CD4-positive, alpha-beta T cell treated with Interleukin-15 for 4 hours (primary cell): ENCODE measurements at regions not wholly inside any gene's neighbourhood (a gene's known extent, or its start where the extent isn't known, plus 50 kb on each side); places are given as distances from the start of the nearest gene placed in this dataset.

Experiments
- DNase-seq: peaks from one replicate; pipeline ENCODE4 v3.0.0-alpha.2; 2020; ENCODE audit warnings: low spot score

DNA sequence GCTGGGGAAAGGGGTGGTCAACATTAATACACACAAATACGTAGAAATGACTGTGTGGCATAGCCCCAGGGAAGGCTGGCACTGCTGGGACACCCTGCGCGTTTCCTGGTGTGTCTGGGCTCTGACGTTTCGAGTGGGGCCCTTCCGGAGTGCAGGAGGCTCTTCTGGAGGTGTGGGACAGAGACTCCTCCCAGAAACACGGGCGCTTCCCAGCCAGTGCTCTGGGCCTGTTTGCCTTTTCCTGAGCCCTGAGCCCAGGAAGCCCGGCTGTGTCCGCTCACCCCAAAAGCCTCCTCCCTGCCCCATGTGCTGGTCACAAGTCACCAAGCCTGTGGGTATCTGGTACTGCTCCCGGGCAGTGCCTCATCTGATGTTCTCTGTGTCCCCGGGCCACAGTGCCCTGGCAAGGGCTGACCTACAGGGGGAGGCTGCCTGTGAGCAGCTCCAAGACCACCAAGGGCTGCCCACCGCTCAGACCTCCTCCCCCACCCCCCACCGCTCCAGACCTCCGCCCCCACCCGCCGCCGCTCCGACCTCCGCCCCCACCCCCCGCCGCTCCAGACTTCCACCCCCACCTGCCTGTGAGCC is 1133.3 kb downstream of the BRD1 start:
- DNase-seq: no peak

DNA sequence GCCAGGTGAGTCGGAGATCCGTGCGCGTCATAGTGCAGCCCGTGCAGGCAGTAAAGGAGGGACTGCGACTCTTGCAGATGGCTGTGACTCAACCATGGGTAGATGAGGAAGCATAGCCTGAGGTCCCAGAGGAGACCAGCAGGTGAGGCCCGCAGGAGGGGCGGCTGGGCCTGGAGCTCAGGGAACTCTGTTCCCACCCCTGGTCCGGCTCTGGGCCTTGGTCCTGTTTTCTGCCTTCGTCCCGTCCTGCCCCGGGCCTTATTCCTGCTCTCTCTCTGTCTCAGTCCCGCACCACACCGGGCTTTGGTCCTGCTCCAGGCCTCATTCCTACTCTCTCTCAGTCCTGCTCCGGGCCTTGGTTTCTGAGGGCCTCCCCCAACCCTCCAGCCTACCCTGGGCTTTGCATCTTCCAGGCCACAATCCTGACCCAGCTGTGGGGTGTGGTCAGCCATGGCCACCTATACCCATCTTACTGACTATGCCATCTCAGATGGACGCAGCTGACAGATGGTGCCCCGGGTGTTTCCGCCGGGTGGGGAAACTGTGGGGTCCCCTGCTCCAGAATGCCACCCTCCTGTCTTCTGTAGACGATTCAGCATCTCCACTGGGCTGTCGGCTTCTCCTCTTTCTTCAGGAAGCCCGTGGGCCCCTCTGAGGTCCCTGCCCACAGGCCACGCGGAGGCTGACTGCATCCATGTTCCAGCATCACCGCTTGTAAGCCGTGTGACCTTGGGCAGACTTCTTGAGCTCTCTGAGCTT is 1134.1 kb downstream of the BRD1 start:
- DNase-seq: no peak

DNA sequence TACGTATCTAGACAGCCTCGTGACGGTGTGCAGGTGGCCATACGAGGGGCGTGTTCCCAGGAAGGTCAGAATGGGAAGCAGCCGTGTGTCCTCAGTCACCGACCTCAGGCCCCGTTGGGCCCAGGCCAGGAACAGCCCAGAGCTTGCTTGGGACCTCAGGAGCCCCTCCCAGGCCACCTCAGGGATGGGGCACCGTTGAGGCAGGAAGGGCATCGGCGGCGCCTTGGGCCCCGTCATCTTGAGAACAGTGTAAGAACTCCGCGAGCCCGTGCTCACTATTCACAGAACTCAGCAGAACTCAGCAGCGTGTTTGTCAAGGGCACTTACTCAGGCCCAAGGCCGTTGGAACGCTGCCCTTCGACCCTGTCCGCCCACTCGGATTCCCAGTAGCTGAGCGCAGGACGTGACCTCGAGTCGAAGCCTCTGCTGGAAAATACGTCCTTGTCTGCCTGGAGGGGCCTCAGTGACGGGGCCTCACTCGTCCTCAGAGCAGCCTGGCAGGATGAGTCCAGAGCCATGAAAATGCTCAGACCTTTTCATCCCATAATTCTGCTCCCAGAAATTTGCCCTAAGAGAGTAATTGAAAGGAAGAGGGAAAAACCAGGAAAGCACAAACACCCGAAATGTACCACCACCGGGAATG is 1134.8 kb downstream of the BRD1 start:
- no peak for DNase-seq

DNA sequence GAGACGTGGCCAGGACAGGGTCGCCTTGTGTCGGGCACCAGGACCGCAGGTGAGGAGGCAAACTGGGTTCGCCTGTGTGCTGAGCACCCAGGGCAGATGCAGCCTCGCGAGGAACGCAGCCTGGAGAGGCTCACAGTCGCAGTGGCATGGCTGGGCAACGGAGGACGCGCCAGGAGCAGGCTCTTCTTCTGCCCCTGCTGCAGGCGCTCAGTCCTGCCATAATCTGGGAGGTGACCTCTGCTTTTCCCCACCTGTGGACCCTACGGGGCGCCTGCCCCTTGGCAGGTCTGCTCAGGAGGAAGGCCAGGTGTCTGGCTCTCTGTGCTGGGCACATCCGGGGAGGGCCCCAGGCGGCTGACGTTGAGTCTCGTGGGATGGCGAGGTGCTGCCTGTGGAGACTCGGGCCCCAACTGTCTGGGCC is 1136.2 kb downstream of the BRD1 start:
- DNase-seq: no peak

DNA sequence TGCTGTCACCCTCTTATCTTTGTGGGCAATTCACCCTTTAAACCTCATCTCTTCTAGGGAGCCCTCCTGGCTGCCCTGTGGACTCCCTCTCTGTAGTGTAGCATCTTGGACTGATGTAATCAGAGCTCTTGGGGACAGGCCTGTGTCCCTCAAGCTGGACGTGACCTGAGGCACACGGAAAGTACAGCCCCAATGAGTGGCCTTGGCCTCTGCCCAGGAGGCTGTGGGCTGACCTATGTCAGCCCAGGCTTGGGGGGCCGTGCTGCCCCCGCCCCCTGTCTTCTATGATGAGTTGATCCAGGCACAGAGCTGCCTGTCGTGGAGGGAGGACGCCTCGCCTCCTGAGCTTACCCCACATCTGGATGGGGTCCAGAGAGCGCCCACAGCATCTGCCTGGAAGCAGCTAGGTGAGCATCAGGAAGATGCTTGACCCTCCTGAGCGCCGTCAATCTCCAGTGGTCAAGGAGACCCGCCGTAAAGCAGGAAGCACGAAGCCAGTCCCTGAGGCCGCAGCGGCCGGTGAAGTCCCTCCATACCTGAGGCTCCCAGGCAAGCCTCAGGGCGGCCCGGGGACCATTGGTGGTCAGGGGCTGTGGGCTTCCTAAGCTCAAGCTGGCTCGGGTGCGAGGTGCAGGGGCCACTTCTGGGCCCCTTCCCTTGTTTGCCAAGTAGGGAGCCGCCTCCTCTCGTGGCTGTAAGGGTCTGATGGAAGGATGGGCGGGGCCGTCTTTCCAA is 1136.9 kb downstream of the BRD1 start:
- DNase-seq: no peak

DNA sequence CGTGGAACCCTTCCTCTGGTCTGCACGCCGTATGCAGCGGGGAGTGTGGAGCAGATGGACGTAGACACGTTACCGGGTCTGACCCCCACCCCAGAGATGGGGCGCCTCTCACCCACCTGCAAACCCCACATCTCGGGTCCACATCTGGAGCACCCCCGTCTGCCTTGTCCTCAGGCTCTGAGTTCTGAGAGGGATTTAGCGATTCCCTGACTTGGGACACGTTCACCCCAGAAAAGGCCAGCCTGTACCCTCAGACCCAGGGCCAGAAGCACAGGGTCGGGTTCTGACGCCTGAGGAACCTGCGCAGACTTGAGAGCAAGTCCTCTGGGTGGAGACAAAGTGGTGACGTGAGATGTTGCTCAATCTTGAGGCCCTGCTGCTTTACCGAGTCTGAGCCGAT is 1138.5 kb downstream of the BRD1 start:
- no peak for DNase-seq

DNA sequence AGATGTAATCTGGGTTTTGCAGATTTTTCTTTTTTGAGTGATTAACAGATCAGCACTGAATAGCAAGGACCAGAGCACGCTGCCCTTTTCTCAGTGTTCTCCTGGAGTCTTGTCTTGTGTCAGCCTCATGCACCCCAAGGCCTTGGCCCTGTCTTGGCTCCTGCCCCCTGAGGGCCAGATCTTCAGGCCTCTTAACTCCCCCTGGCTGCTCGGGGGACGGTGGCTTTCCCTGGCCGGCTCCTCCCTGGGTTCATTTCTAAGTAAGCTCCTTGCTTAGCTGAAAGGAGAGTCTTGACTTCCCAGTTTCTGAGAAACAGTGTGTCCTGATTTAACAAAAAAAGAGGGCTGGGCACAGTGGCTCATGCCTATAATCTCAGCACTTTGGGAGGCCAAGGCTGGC is 1139.3 kb downstream of the BRD1 start:
- no peak for DNase-seq

DNA sequence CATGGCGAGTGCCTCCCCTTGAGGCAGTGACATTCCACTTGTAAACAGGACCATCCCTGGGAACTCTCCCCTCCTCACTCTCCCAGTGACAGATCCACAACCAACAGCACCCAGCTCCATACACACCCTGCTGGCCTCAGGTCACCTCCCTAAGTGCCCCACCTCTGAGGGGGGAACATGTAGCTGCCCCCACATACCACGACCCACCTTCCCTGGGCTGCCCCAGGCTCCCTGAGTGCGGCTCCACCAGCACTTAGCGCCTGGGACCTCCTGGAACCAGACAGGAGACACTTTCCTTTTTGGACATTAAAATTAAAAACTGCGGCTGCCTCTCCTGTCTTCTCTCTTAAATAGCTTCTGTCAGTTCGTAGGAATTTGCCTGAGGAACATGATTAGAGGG is 1140.1 kb downstream of the BRD1 start:
- no peak for DNase-seq

DNA sequence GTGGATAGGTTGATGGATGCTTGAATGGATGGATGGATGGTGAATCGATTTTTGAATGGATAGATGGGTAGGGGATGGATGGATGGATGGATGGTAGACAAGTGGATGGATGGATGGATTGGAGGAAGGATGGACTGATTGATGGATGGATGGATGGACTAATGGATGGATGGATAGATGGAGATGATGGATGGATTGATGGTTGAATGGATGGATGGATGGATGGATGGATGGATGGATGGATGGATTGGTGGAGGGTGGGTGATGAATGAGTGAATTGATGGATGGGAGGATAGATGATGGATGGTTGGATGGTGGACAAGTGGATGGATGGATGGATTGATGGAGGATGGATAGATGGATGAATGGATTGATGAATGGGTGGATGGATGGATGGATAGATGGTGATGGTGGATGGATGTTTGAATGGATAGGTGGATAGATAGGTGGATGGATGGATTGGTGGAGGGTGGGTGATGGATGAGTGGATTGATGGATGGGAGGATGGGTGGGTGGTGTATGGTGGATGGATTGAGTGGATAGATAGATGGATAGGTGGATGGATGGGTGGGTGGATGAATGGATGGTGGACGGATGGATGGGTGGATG is 1140.9 kb downstream of the BRD1 start:
- no peak for DNase-seq

DNA sequence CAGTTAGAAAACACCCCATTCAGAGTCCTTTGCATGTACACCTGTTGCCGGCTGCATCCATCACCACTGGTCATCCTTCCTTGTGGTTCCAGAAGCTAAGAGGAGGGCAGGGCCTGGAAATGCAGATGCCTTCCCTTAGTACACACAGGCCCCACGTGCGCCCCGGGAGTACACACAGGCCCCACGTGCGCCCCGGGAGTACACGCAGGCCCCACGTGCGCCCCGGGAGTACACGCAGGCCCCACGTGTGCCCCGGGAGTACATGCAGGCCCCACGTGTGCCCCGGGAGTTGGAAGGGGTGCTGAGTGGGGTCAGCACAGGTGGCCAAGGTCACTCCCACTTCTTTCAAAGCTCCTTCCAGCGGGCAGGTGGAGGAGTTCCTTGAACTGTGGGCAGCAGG is 1141.9 kb downstream of the BRD1 start:
- no peak for DNase-seq

DNA sequence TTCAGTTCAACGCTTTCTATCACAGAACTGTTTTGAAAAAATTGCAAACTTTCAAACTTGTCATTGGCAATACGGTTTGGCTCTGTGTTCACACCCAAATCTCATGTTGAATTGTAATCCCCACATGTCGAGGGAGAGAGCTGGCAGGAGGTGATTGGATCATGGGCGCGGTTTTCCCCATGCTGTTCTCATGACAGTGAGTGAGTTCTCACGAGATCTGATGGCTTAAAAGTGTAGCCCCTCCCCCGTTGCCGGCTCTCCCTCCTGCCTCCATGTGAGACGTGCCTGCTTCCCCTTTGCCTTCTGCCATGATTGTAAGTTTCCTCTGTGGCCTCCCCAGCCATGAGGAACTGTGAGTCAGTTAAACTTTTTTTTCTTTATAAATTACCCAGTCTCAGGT is 1144.0 kb downstream of the BRD1 start:
- DNase-seq: no peak

DNA sequence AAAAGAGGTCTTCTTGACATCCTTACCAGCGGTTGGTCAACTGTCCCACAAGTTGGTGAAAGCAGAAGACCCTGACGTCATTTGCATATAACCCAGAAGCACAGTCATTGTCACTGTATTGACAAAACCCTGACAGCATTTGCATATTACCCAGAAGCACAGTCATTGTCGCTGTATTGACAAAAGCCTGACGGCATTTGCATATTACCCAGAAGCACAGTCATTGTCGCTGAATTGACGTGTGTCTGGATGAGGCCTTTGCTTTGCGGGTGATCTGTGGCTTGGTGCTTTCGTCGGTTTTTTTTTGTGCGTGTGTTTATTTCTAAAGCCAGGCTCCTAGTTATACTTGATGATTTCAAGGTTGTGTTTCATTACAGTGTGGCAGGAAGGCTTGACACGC is 1145.2 kb downstream of the BRD1 start:
- no peak for DNase-seq

DNA sequence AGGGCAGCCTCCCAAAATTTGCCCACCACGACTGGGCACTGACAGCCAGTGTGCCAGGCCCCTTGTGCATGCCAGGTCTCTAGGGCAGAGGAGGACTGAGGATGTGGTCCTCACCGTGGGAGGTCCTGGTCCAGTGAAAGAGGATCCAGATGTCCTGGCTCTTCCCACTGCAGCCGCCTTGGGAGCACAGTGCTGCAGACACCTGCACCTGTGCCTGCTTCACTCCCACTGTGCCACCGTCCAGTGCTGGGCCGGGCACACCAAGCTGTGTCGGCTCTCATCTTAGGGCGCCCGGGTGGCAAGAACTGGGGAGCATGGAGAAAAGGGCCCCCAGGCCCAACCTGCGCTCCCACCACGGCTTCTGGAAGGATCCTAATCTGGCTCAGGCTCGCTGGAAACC is 1147.1 kb downstream of the BRD1 start:
- DNase-seq: no peak

DNA sequence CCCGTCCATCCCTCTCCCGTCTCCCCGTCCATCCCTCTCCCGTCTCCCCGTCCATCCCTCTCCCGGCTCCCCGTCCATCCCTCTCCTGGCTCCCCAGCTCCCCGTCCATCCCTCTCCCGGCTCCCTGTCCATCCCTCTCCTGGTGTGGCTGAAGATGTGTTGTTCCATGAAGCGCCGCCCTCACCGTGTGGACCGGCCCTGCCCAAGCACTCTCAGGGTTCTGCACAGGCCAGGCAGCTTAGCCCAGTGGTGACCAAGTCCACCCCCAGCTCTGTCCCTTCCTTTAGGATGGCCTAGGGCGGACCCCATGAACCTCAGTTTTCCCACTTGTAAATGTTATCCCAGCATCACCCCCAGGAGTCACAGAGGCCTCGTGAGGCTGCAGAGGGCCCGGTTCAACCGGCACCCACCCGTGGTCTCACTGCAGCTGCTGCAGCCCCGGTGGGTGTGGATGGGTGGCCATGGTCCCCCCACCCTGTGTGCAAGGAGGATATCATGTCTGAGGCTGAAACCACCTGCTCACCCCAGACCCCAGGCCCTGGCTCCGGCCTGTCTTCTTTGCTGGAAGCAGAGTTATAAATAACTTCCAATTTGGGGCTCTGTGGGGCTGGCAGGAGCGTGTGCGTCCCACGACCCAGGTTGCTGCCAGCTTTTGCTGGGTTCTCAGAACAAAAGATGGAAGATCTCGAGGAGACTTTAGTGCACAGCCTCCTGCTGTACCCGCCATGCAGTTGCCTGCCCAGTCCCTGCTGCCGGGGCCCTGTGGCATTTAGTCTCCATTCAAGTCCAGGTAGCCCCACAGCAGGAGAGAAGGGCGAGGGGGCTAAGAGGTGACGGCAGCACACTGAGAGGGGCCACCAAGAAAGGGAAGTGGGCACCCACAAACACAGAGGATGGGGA is 1147.8 kb downstream of the BRD1 start:
- DNase-seq: no peak

DNA sequence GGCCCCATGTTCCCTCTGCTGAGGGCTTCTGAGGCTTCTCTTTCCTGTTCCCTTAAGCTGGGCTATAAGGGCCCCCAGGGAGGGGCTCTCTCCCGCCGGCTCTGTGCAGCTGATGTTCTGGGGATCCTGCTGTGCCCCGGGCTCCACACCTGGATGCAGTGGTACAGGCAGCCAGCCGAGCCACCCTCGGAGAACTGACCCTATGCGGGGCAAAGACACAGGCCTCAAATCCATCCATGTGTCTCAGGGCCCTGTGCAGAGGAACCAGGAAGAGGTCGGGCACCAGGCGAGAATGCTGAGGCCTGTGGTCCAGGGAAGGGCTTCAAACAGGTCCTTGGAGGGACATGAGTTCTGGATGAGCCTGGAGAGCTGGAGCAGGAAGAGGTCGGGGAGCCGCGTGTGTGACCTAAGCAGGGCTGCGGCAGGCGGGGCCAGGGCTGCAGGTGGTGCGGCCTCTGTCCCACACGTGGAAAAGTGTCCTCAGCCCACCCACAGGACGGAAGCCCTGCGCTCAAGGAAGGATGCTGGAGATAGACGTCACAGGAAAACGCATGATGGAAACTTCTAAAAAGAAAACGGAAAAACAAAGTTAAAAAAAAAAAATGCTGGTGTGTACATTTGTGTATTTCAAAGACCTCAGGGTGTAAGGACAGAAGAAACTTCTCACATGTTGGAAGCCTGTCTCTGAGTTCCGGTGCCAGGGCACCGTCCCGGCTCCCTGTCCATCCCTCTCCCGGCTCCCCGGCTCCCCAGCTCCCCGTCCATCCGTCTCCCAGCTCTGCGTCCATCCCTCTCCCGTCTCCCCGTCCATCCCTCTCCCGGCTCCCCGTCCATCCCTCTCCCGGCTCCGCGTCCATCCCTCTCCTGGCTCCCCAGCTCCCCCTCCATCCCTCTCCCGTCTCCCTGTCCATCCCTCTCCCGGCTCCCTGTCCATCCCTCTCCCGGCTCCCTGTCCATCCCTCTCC is 1149.2 kb downstream of the BRD1 start:
- DNase-seq: no peak

DNA sequence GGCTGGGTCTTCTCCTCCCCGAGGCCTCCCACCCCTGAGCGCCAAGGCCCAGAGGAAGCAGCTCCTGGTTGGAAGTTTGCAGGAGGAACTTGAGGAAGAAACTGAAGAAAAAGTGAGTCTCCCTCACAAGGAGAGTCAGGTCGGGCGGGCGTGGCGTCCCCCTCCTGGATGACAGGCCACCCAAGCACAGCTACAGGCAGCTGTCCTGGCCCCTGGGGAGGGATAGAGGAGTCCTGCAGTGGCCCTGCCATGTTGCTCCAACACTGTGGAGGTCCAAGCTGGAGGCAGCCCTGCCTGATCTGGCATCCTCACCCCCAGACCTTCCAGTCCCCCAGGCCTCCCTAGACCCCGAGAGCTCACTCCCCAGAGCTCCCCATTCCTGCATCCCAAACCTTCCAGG is 1150.1 kb downstream of the BRD1 start:
- DNase-seq: no peak

DNA sequence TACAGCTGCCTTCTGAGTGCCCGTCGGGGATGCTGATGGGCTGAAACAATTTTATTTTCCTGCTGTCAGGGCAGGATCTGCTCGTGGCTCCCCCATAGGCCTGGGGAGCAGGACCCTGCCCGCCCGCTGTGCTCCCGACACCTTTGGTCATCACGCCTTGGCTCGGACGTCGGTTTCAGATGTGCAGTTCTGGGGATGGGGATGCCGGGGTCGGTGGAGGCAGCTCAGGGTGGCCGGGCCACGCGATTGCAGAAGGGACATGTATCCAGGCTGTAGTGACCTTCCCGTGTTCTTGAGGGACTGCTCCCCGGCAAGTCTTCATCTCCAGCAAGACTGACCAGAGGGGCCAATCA is 1150.5 kb downstream of the BRD1 start:
- DNase-seq: no peak

DNA sequence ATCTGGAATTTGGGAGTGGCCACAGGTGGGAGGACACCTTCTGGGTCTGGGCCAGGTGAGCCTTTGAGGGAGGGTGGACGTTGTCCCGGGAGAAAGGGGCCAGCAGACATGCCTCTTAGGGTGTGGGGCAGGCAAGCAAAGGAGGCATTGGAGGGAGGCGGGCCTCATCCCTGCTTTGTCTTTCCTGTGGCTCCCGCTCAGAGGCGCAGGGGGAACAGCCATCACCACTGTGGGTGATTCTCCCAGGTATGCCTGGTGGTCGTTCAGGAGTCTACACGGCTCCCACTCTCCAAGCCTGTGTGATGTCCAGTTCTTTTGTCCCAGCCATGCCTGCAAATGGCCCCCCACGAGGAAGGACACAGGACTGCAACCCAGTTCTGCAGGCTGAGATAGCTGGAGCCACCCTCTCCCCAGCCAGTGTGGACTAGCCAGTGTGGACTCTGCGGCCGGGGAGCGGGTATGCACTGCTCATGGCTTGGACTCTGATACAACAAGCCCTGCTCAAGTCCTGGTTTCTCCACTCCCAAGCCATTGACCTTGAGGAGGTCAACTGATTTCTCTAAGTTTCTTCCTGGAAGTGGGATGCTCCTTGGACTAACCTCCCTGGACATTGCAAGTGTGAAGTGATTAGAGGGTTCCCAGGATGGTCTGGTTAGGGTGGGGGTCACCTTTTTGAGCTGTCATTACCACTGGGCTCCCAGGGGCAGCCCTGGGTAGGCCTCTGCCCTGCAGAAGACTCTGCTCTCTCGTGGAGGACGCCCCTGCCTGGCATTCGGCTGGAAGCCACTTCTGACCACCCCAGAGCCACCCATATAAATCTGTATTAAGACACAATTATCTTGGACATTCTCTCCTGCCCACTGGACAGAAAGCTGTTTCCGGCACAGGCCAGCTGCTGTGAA is 1151.2 kb downstream of the BRD1 start:
- DNase-seq: no peak

DNA sequence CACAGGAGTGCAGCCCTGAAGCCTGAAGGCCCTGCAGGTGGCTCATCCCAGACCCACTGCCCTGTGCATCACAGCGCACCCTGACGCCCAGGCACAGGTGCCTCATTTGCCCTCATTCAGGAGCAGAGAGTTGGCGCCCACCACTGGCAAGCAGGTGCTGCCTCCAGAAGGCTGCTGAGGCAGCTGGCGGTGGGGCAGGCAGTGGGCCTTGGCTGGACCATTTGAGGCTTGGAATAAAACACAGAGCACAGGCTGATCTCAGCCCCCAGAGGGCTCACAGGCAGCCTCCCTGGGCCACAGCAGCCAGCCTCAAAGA is 1151.9 kb downstream of the BRD1 start:
- DNase-seq: no peak
